ENCODE measurements at regions not wholly inside any gene's neighbourhood (a gene's known extent, or its start where the extent isn't known, plus 50 kb on each side); places are given as distances from the start of the nearest gene placed in this dataset.
"Not testable (repeated sequence)": the region's sequence is repeated elsewhere in the genome, so short reads cannot be mapped to it uniquely, and the experiment has no call there.

- Histone ChIP-seq H3K4me3 (no peak overlapping the region), H3K4me1 (no peaks in the 10 kb centered on the region), H3K27ac (replicated peaks in 1 of 4) (no peak overlapping the region), H3K27me3 (no peaks in the 10 kb centered on the region), H3K36me3 (no peaks in the 10 kb centered on the region), H3K9me3 (no peaks in the 10 kb centered on the region)
- TF ChIP-seq POLR2AphosphoS5 (IDR thresholded peaks at IDR 0.05): no peak
- no peak for TF ChIP-seq CTCF (IDR thresholded peaks at IDR 0.05)
- TF ChIP-seq EP300 (IDR thresholded peaks at IDR 0.05): no peak
- no peak for TF ChIP-seq POLR2A (IDR thresholded peaks at IDR 0.05; ENCODE audit: low read depth)
- intact Hi-C loops (cut with DNase I): no loop called here
- WGBS: 85% methylated on average over 9 of the region's 9 CpGs
- no peak for DNase-seq (ENCODE audit: extremely low spot score)
Measured at GRCh38 chr4:72666910-72667309, 97.9 kb upstream of the ADAMTS3 start.

GRCh38 chr4:72665171-72665968 lies 96.3 kb upstream of the ADAMTS3 start:
- Histone ChIP-seq H3K27ac (replicated peaks in 1 of 4) (no peak overlapping the region), H3K9me3 (no peaks in the 10 kb centered on the region), H3K4me3 (no peak overlapping the region), H3K4me1 (no peaks in the 10 kb centered on the region), H3K36me3 (no peaks in the 10 kb centered on the region), H3K27me3 (no peaks in the 10 kb centered on the region)
- 66% methylated on average over 3 of the region's 3 CpGs for WGBS
- TF ChIP-seq CTCF (IDR thresholded peaks at IDR 0.05): no peak
- no peak for TF ChIP-seq EP300 (IDR thresholded peaks at IDR 0.05)
- TF ChIP-seq POLR2AphosphoS5 (IDR thresholded peaks at IDR 0.05): no peak
- TF ChIP-seq POLR2A (IDR thresholded peaks at IDR 0.05; ENCODE audit: low read depth): no peak
- DNase-seq (ENCODE audit: extremely low spot score): no peak
- intact Hi-C loops (cut with DNase I): no loop called here

GRCh38 chr4:72663828-72664227 lies 94.8 kb upstream of the ADAMTS3 start:
- Histone ChIP-seq H3K27ac (replicated peaks in 1 of 4) (no peak overlapping the region), H3K4me1 (no peaks in the 10 kb centered on the region), H3K4me3 (no peak overlapping the region), H3K9me3 (no peaks in the 10 kb centered on the region), H3K36me3 (no peaks in the 10 kb centered on the region), H3K27me3 (no peaks in the 10 kb centered on the region)
- DNase-seq (ENCODE audit: extremely low spot score): no peak
- no peak for TF ChIP-seq POLR2A (IDR thresholded peaks at IDR 0.05; ENCODE audit: low read depth)
- no peak for TF ChIP-seq CTCF (IDR thresholded peaks at IDR 0.05)
- TF ChIP-seq EP300 (IDR thresholded peaks at IDR 0.05): no peak
- no peak for TF ChIP-seq POLR2AphosphoS5 (IDR thresholded peaks at IDR 0.05)
- intact Hi-C loops (cut with DNase I): no loop called here
- 67% methylated on average over 4 of the region's 4 CpGs for WGBS

GRCh38 chr4:72661830-72662229 lies 92.8 kb upstream of the ADAMTS3 start:
- DNase-seq (ENCODE audit: extremely low spot score): no peak
- H3K27me3 ChIP-seq: no peaks in the 10 kb centered on the region
- no peaks in the 10 kb centered on the region for H3K36me3 ChIP-seq
- H3K4me3 ChIP-seq: no peak overlapping the region
- H3K4me1 ChIP-seq: no peaks in the 10 kb centered on the region
- 75% methylated on average over 1 of the region's 1 CpG for WGBS
- no peaks in the 10 kb centered on the region for H3K9me3 ChIP-seq
- intact Hi-C loops (cut with DNase I): no loop called here
- TF ChIP-seq POLR2A (IDR thresholded peaks at IDR 0.05; ENCODE audit: low read depth) (no peak), POLR2AphosphoS5 (IDR thresholded peaks at IDR 0.05) (no peak), EP300 (IDR thresholded peaks at IDR 0.05) (no peak), CTCF (IDR thresholded peaks at IDR 0.05) (no peak)
- no peak overlapping the region for H3K27ac ChIP-seq (replicated peaks in 1 of 4)

GRCh38 chr4:72641611-72642010 lies 72.6 kb upstream of the ADAMTS3 start:
- H3K36me3 ChIP-seq: no peaks in the 10 kb centered on the region
- H3K4me3 ChIP-seq: no peak overlapping the region
- TF ChIP-seq EP300 (IDR thresholded peaks at IDR 0.05) (no peak), POLR2A (IDR thresholded peaks at IDR 0.05; ENCODE audit: low read depth) (no peak), CTCF (IDR thresholded peaks at IDR 0.05) (no peak), POLR2AphosphoS5 (IDR thresholded peaks at IDR 0.05) (no peak)
- H3K4me1 ChIP-seq: no peaks in the 10 kb centered on the region
- H3K9me3 ChIP-seq: peaks cover 0 to 7% (median 3%) of the 10 kb centered on the region in 4 donors
- DNase-seq (ENCODE audit: extremely low spot score): no peak
- WGBS: 89% methylated on average over 2 of the region's 2 CpGs
- intact Hi-C loops (cut with DNase I): no loop called here
- H3K27me3 ChIP-seq: no peaks in the 10 kb centered on the region
- H3K27ac ChIP-seq (replicated peaks in 1 of 4): no peak overlapping the region

- H3K9me3 ChIP-seq; H3K27ac ChIP-seq (replicated peaks in 1 of 4); H3K27me3 ChIP-seq; intact Hi-C loops (cut with DNase I); H3K4me3 ChIP-seq; H3K36me3 ChIP-seq; DNase-seq (ENCODE audit: extremely low spot score); H3K4me1 ChIP-seq: not testable (repeated sequence)
- WGBS: 90% methylated on average over 10 of the region's 10 CpGs
Measured at GRCh38 chr4:72636866-72637265, 67.8 kb upstream of the ADAMTS3 start.

GRCh38 chr4:72635931-72636330 lies 66.9 kb upstream of the ADAMTS3 start:
- intact Hi-C loops (cut with DNase I); H3K27me3 ChIP-seq; H3K4me3 ChIP-seq; DNase-seq (ENCODE audit: extremely low spot score); H3K4me1 ChIP-seq; H3K27ac ChIP-seq (replicated peaks in 1 of 4); H3K36me3 ChIP-seq; H3K9me3 ChIP-seq: not testable (repeated sequence)
- 92% methylated on average over 6 of the region's 6 CpGs for WGBS

Data from esophagus muscularis mucosa (tissue), 4 donors.